ENCODE measurements at regions not wholly inside any gene's neighbourhood (a gene's known extent, or its start where the extent isn't known, plus 50 kb on each side); places are given as distances from the start of the nearest gene placed in this dataset.

GRCh38 chr2:498493-499178, 178.6 kb downstream of the TMEM18 start:
- Histone ChIP-seq H3K27ac (ENCODE audit: low read length) (no peak overlapping the region), H3K9me3 (ENCODE audit: control insufficient read depth, low read depth, low read length) (peaks cover 9% of the 10 kb centered on the region), H3K4me1 (ENCODE audit: control insufficient read depth, insufficient read depth, low read length) (no peaks in the 10 kb centered on the region), H3K27me3 (ENCODE audit: control insufficient read depth, insufficient read depth, low read length) (no peaks in the 10 kb centered on the region), H3K36me3 (ENCODE audit: control insufficient read depth, insufficient read depth, low read length) (no peaks in the 10 kb centered on the region), H3K4me3 (ENCODE audit: low read length) (no peak overlapping the region)
- no CpG with 5 or more reads among the region's 10 CpGs for WGBS (ENCODE audit: insufficient coverage, low lambda C conversion rate)
- DNase-seq, result no peak

- Histone ChIP-seq H3K4me3 (ENCODE audit: low read length) (no peak overlapping the region), H3K36me3 (ENCODE audit: control insufficient read depth, insufficient read depth, low read length) (no peaks in the 10 kb centered on the region), H3K4me1 (ENCODE audit: control insufficient read depth, insufficient read depth, low read length) (no peaks in the 10 kb centered on the region), H3K27me3 (ENCODE audit: control insufficient read depth, insufficient read depth, low read length) (no peaks in the 10 kb centered on the region), H3K9me3 (ENCODE audit: control insufficient read depth, low read depth, low read length) (peaks cover 2% of the 10 kb centered on the region), H3K27ac (ENCODE audit: low read length) (no peak overlapping the region)
- no peak for DNase-seq
- WGBS (ENCODE audit: insufficient coverage, low lambda C conversion rate), result no CpG with 5 or more reads among the region's 9 CpGs
Measured at GRCh38 chr2:497770-498492, 179.3 kb downstream of the TMEM18 start.

- no peak overlapping the region for H3K4me3 ChIP-seq (ENCODE audit: low read length)
- no peak for DNase-seq
- no peaks in the 10 kb centered on the region for H3K27me3 ChIP-seq (ENCODE audit: control insufficient read depth, insufficient read depth, low read length)
- WGBS (ENCODE audit: insufficient coverage, low lambda C conversion rate), result no CpG with 5 or more reads among the region's 24 CpGs
- H3K9me3 ChIP-seq (ENCODE audit: control insufficient read depth, low read depth, low read length), result no peaks in the 10 kb centered on the region
- H3K27ac ChIP-seq (ENCODE audit: low read length), result no peak overlapping the region
- no peaks in the 10 kb centered on the region for H3K36me3 ChIP-seq (ENCODE audit: control insufficient read depth, insufficient read depth, low read length)
- H3K4me1 ChIP-seq (ENCODE audit: control insufficient read depth, insufficient read depth, low read length), result no peaks in the 10 kb centered on the region
Measured at GRCh38 chr2:496729-497128, 180.5 kb downstream of the TMEM18 start.

GRCh38 chr2:495745-496275, 181.4 kb downstream of the TMEM18 start:
- Histone ChIP-seq H3K9me3 (ENCODE audit: control insufficient read depth, low read depth, low read length) (no peaks in the 10 kb centered on the region), H3K4me1 (ENCODE audit: control insufficient read depth, insufficient read depth, low read length) (no peaks in the 10 kb centered on the region), H3K36me3 (ENCODE audit: control insufficient read depth, insufficient read depth, low read length) (no peaks in the 10 kb centered on the region), H3K27me3 (ENCODE audit: control insufficient read depth, insufficient read depth, low read length) (no peaks in the 10 kb centered on the region), H3K27ac (ENCODE audit: low read length) (no peak overlapping the region), H3K4me3 (ENCODE audit: low read length) (no peak overlapping the region)
- no peak for DNase-seq
- WGBS (ENCODE audit: insufficient coverage, low lambda C conversion rate), result 83% methylated on average over 4 of the region's 25 CpGs

GRCh38 chr2:494853-495252, 182.4 kb downstream of the TMEM18 start:
- WGBS (ENCODE audit: insufficient coverage, low lambda C conversion rate), result no CpG with 5 or more reads among the region's 13 CpGs

GRCh38 chr2:493228-493627, 184.0 kb downstream of the TMEM18 start:
- Histone ChIP-seq H3K9me3 (ENCODE audit: control insufficient read depth, low read depth, low read length) (no peaks in the 10 kb centered on the region), H3K4me1 (ENCODE audit: control insufficient read depth, insufficient read depth, low read length) (no peaks in the 10 kb centered on the region), H3K27me3 (ENCODE audit: control insufficient read depth, insufficient read depth, low read length) (no peaks in the 10 kb centered on the region), H3K27ac (ENCODE audit: low read length) (no peak overlapping the region), H3K4me3 (ENCODE audit: low read length) (no peak overlapping the region), H3K36me3 (ENCODE audit: control insufficient read depth, insufficient read depth, low read length) (no peaks in the 10 kb centered on the region)
- WGBS (ENCODE audit: insufficient coverage, low lambda C conversion rate), result no CpG with 5 or more reads among the region's 4 CpGs
- no peak for DNase-seq

More at GRCh38 chr2:494853-495252, 182.4 kb downstream of the TMEM18 start:
- H3K27me3 ChIP-seq (ENCODE audit: control insufficient read depth, insufficient read depth, low read length), result no peaks in the 10 kb centered on the region
- no peak overlapping the region for H3K27ac ChIP-seq (ENCODE audit: low read length)
- no peak for DNase-seq
- no peaks in the 10 kb centered on the region for H3K36me3 ChIP-seq (ENCODE audit: control insufficient read depth, insufficient read depth, low read length)
- H3K9me3 ChIP-seq (ENCODE audit: control insufficient read depth, low read depth, low read length), result no peaks in the 10 kb centered on the region
- no peak overlapping the region for H3K4me3 ChIP-seq (ENCODE audit: low read length)
- no peaks in the 10 kb centered on the region for H3K4me1 ChIP-seq (ENCODE audit: control insufficient read depth, insufficient read depth, low read length)

GRCh38 chr2:492178-492577, 185.0 kb downstream of the TMEM18 start:
- H3K36me3 ChIP-seq (ENCODE audit: control insufficient read depth, insufficient read depth, low read length), result no peaks in the 10 kb centered on the region
- no peak for DNase-seq
- H3K4me1 ChIP-seq (ENCODE audit: control insufficient read depth, insufficient read depth, low read length), result no peaks in the 10 kb centered on the region
- H3K27ac ChIP-seq (ENCODE audit: low read length), result no peak overlapping the region
- WGBS (ENCODE audit: insufficient coverage, low lambda C conversion rate), result no CpG with 5 or more reads among the region's 14 CpGs
- H3K27me3 ChIP-seq (ENCODE audit: control insufficient read depth, insufficient read depth, low read length), result no peaks in the 10 kb centered on the region
- no peak overlapping the region for H3K4me3 ChIP-seq (ENCODE audit: low read length)
- H3K9me3 ChIP-seq (ENCODE audit: control insufficient read depth, low read depth, low read length), result no peaks in the 10 kb centered on the region

- WGBS (ENCODE audit: insufficient coverage, low lambda C conversion rate), result no CpG with 5 or more reads among the region's 12 CpGs
- Histone ChIP-seq H3K4me1 (ENCODE audit: control insufficient read depth, insufficient read depth, low read length) (no peaks in the 10 kb centered on the region), H3K9me3 (ENCODE audit: control insufficient read depth, low read depth, low read length) (no peaks in the 10 kb centered on the region), H3K27me3 (ENCODE audit: control insufficient read depth, insufficient read depth, low read length) (no peaks in the 10 kb centered on the region), H3K27ac (ENCODE audit: low read length) (no peak overlapping the region), H3K36me3 (ENCODE audit: control insufficient read depth, insufficient read depth, low read length) (no peaks in the 10 kb centered on the region), H3K4me3 (ENCODE audit: low read length) (no peak overlapping the region)
- DNase-seq, result no peak
Measured at GRCh38 chr2:489838-490237, 187.4 kb downstream of the TMEM18 start.

GRCh38 chr2:489084-489483, 188.1 kb downstream of the TMEM18 start:
- Histone ChIP-seq H3K9me3 (ENCODE audit: control insufficient read depth, low read depth, low read length) (no peaks in the 10 kb centered on the region), H3K36me3 (ENCODE audit: control insufficient read depth, insufficient read depth, low read length) (no peaks in the 10 kb centered on the region), H3K27ac (ENCODE audit: low read length) (no peak overlapping the region), H3K4me1 (ENCODE audit: control insufficient read depth, insufficient read depth, low read length) (no peaks in the 10 kb centered on the region), H3K4me3 (ENCODE audit: low read length) (no peak overlapping the region), H3K27me3 (ENCODE audit: control insufficient read depth, insufficient read depth, low read length) (no peaks in the 10 kb centered on the region)
- DNase-seq, result no peak
- no CpG with 5 or more reads among the region's 14 CpGs for WGBS (ENCODE audit: insufficient coverage, low lambda C conversion rate)

GRCh38 chr2:487186-488079, 189.8 kb downstream of the TMEM18 start:
- no peak for DNase-seq
- Histone ChIP-seq H3K27ac (ENCODE audit: low read length) (no peak overlapping the region), H3K27me3 (ENCODE audit: control insufficient read depth, insufficient read depth, low read length) (no peaks in the 10 kb centered on the region), H3K4me3 (ENCODE audit: low read length) (no peak overlapping the region), H3K36me3 (ENCODE audit: control insufficient read depth, insufficient read depth, low read length) (no peaks in the 10 kb centered on the region), H3K4me1 (ENCODE audit: control insufficient read depth, insufficient read depth, low read length) (no peaks in the 10 kb centered on the region), H3K9me3 (ENCODE audit: control insufficient read depth, low read depth, low read length) (no peaks in the 10 kb centered on the region)
- WGBS (ENCODE audit: insufficient coverage, low lambda C conversion rate), result no CpG with 5 or more reads among the region's 40 CpGs
